Natural killer cell (primary cell): ENCODE measurements at regions not wholly inside any gene's neighbourhood (a gene's known extent, or its start where the extent isn't known, plus 50 kb on each side); places are given as distances from the start of the nearest gene placed in this dataset.
"Not testable (repeated sequence)": the region's sequence is repeated elsewhere in the genome, so short reads cannot be mapped to it uniquely, and the experiment has no call there.

ENCODE experiments used
- ATAC-seq, 3 donors: fragments of 150-1000 bp in 2 of 3; fragments of 200-7000 bp in 1 of 3; cut with Tn5 transposase; 1 replicate in 1 of 3; 2 replicates in 2 of 3; pipeline ENCODE4 v1.10.0; 2021; ENCODE audit warnings: mild to moderate bottlenecking in 2 of 3, moderate library complexity in 2 of 3
- DNase-seq, 2 donors: peaks; one replicate each; pipeline versions ENCODE4 v3.0.0 to v3.0.0-alpha.2; 2013 to 2021; ENCODE audit warnings: mixed read lengths in 1 of 2
- H3K27ac ChIP-seq: one replicate; pipeline ENCODE4 v1.5.1; 2013; ENCODE audit warnings: mild to moderate bottlenecking, low read length
- H3K27me3 ChIP-seq: one replicate; pipeline ENCODE4 v1.6.1; 2013; ENCODE audit warnings: low read length; ENCODE audit not compliant: control insufficient read depth, insufficient read depth
- H3K36me3 ChIP-seq: one replicate; pipeline ENCODE4 v1.6.1; 2013; ENCODE audit warnings: low read length; ENCODE audit not compliant: control insufficient read depth, insufficient read depth
- H3K4me1 ChIP-seq: one replicate; pipeline ENCODE4 v1.6.1; 2013; ENCODE audit warnings: low read length; ENCODE audit not compliant: control insufficient read depth, insufficient read depth
- H3K4me3 ChIP-seq: one replicate; pipeline ENCODE4 v1.5.1; 2013; ENCODE audit warnings: low read length
- H3K9me3 ChIP-seq: one replicate; pipeline ENCODE4 v1.6.1; 2013; ENCODE audit warnings: low read length; ENCODE audit not compliant: control insufficient read depth, insufficient read depth
- H3K27ac Mint-ChIP-seq, 2 donors: one replicate each; pipeline ENCODE4 v1.8.0; 2022; ENCODE audit warnings: mild to moderate bottlenecking in 2 of 2, mixed read lengths in 2 of 2, moderate library complexity in 1 of 2
- H3K27me3 Mint-ChIP-seq, 2 donors: one replicate each; pipeline ENCODE4 v1.8.0; 2022; ENCODE audit warnings: low read depth in 2 of 2, mixed read lengths in 2 of 2
- H3K36me3 Mint-ChIP-seq: one replicate; pipeline ENCODE4 v1.8.0; 2022; ENCODE audit warnings: mixed read lengths
- H3K4me1 Mint-ChIP-seq, 2 donors: one replicate each; pipeline ENCODE4 v1.8.0; 2022; ENCODE audit warnings: mixed read lengths in 2 of 2
- H3K4me3 Mint-ChIP-seq: one replicate; pipeline ENCODE4 v1.8.0; 2022; ENCODE audit warnings: mild to moderate bottlenecking, moderate library complexity, mixed read lengths
- H3K9me3 Mint-ChIP-seq, 2 donors: one replicate each; pipeline ENCODE4 v1.8.0; 2022; ENCODE audit warnings: mixed read lengths in 2 of 2
- WGBS: methylation state at CpG from one replicate; pipeline ENCODE4 v1.1.7; 2013; ENCODE audit warnings: missing lambda C conversion rate; ENCODE audit not compliant: insufficient coverage; 5-methylcytosine and 5-hydroxymethylcytosine counted together
- intact Hi-C: fragments of 100-400 bp; cut with micrococcal nuclease; formaldehyde crosslinking; loops from one replicate; pipeline ENCODE4 v1.14.2; 2022
- TF ChIP-seq, protein P1 (sequence below): fragments of 200-600 bp; IDR thresholded peaks from one replicate; pipeline ENCODE4 v1.8.0; 2022; ENCODE audit warnings: antibody characterized with exemption

DNA sequence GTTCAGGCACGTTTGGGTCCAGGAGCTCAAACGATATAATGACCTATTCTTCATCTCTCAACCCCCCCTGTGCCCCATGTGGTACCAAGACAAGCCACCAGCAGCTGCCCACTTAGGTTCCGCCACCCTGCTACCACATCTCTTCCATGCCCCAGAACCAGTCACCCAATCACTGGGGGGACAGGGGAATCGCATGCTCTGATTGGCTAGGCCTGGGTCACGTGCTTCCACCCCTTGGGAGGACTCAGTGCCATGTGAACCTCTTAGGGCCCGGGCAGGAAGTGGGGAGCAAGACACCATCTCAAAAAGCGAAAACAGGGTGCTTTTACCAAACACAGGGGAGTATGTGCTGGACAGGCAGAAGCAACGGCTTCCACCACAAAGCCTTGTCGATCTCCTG, 91.3 kb downstream of the KATNIP start:
- intact Hi-C loops = no loop called here
- TF ChIP-seq, protein P1, sequence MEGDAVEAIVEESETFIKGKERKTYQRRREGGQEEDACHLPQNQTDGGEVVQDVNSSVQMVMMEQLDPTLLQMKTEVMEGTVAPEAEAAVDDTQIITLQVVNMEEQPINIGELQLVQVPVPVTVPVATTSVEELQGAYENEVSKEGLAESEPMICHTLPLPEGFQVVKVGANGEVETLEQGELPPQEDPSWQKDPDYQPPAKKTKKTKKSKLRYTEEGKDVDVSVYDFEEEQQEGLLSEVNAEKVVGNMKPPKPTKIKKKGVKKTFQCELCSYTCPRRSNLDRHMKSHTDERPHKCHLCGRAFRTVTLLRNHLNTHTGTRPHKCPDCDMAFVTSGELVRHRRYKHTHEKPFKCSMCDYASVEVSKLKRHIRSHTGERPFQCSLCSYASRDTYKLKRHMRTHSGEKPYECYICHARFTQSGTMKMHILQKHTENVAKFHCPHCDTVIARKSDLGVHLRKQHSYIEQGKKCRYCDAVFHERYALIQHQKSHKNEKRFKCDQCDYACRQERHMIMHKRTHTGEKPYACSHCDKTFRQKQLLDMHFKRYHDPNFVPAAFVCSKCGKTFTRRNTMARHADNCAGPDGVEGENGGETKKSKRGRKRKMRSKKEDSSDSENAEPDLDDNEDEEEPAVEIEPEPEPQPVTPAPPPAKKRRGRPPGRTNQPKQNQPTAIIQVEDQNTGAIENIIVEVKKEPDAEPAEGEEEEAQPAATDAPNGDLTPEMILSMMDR = no peak
- no peaks in the 10 kb centered on the region for H3K36me3 Mint-ChIP-seq
- no peaks in the 10 kb centered on the region for H3K4me1 ChIP-seq
- no peak overlapping the region for H3K4me3 Mint-ChIP-seq
- no peaks in the 10 kb centered on the region for H3K36me3 ChIP-seq
- H3K27ac Mint-ChIP-seq = no peak overlapping the region
- peaks cover 0 to 4% of the 10 kb centered on the region in 2 donors for H3K4me1 Mint-ChIP-seq
- no peak overlapping the region for H3K4me3 ChIP-seq
- H3K27me3 ChIP-seq = no peaks in the 10 kb centered on the region
- no peak overlapping the region for H3K27ac ChIP-seq
- no peaks in the 10 kb centered on the region for H3K9me3 ChIP-seq
- 96% methylated on average over 9 of the region's 9 CpGs for WGBS
- DNase-seq = no peak
- ATAC-seq = no peak
- H3K9me3 Mint-ChIP-seq = no peaks in the 10 kb centered on the region
- no peaks in the 10 kb centered on the region for H3K27me3 Mint-ChIP-seq

DNA sequence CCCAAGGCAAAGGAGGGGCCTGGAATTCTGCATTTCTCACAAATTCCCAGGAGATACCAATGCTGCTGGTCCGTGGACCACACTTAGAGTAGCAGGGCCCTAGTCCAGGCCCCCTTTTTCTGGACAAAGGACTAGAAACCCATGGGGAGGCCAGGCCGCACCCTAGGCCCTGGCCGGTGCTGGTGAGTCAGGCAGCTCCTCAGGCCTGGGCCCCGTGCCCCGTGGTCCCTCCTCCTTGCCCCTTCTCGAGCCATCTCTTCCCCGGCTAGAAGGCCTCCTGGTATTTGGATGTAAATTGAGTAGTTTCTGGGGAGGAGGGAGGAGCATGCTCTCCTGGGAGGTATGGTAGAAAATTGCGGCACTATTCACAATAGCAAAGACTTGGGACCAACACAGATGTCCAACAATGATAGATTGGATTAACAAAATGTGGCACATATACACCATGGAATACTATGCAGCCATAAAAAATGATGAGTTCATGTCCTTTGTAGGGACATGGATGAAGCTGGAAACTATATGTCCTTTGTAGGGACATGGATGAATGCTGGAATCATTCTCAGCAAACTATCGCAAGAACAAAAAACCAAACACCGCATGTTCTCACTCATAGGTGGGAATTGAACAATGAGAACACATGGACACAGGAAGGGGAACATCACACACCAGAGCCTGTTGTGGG, 91.9 kb downstream of the KATNIP start:
- H3K4me3 Mint-ChIP-seq, H3K27ac ChIP-seq, ATAC-seq, H3K9me3 ChIP-seq, H3K4me3 ChIP-seq, H3K27me3 Mint-ChIP-seq, H3K36me3 Mint-ChIP-seq, H3K27ac Mint-ChIP-seq, H3K27me3 ChIP-seq, intact Hi-C loops, H3K9me3 Mint-ChIP-seq, DNase-seq, H3K4me1 Mint-ChIP-seq, H3K4me1 ChIP-seq, H3K36me3 ChIP-seq: not testable (repeated sequence)
- 97% methylated on average over 10 of the region's 10 CpGs for WGBS

DNA sequence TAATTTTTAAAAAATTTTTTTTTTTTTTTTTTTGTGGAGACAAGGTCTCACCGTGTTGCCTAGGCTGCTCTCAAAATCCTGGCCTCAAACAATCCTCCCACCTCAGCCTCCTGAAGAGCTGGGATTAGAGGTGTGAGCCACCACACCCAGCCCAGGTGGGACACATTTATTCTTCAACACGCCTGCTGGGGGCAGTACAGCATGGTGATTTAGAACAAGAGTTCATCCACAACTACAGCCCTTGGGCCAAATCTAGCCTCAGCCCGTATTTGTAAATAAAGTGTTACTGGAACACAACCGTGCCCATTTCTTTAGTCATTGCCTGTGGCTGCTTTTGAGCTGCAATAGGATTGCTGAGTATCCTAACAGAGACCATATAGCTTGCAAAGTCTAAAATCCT, 92.8 kb downstream of the KATNIP start:
- ATAC-seq (no peak), DNase-seq (peak in 1 of 2 donors; percentile 19)
- Histone ChIP-seq H3K9me3 (no peaks in the 10 kb centered on the region), H3K4me1 (no peaks in the 10 kb centered on the region), H3K4me3 (no peak overlapping the region), H3K27me3 (no peaks in the 10 kb centered on the region), H3K27ac (no peak overlapping the region), H3K36me3 (no peaks in the 10 kb centered on the region)
- Mint-ChIP-seq H3K4me1 (peaks cover 0 to 4% of the 10 kb centered on the region in 2 donors), H3K4me3 (no peak overlapping the region), H3K27ac (no peak overlapping the region), H3K9me3 (no peaks in the 10 kb centered on the region), H3K36me3 (no peaks in the 10 kb centered on the region), H3K27me3 (no peaks in the 10 kb centered on the region)
- intact Hi-C loops = no loop called here
- WGBS = 89% methylated on average over 4 of the region's 4 CpGs
- TF ChIP-seq, protein P1 = no peak

DNA sequence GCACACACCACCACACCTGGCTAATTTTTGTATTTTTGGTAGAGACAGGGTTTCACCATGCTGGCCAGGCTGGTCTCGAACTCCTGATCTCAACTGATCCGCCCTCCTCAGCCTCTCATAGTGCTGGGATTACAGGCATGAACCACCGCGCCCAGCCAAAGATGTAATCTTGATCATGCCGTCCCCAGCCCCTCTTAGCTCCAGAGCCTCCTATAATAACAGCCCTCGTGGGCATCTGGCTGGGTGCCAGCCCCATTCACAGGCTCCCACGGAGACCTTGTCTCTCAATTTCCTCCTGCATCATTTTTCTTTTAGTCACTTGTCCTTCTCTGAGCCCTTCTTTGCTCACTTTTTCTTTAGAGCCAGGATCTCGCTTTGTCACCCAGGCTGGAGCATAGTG, 94.2 kb downstream of the KATNIP start:
- Mint-ChIP-seq H3K4me3 (no peak overlapping the region), H3K36me3 (no peaks in the 10 kb centered on the region), H3K4me1 (peaks cover 0 to 4% of the 10 kb centered on the region in 2 donors), H3K27ac (no peak overlapping the region), H3K9me3 (no peaks in the 10 kb centered on the region), H3K27me3 (no peaks in the 10 kb centered on the region)
- intact Hi-C loops = no loop called here
- H3K4me3 ChIP-seq = no peak overlapping the region
- TF ChIP-seq, protein P1 = no peak
- 91% methylated on average over 8 of the region's 8 CpGs for WGBS
- ATAC-seq = no peak
- no peaks in the 10 kb centered on the region for H3K36me3 ChIP-seq
- H3K27me3 ChIP-seq = no peaks in the 10 kb centered on the region
- no peak overlapping the region for H3K27ac ChIP-seq
- no peak for DNase-seq
- no peaks in the 10 kb centered on the region for H3K9me3 ChIP-seq
- no peaks in the 10 kb centered on the region for H3K4me1 ChIP-seq
